Transverse colon (tissue), 4 donors: ENCODE measurements at regions not wholly inside any gene's neighbourhood (a gene's known extent, or its start where the extent isn't known, plus 50 kb on each side); places are given as distances from the start of the nearest gene placed in this dataset.

Experiments used
- DNase-seq: peaks from one replicate; pipeline ENCODE4 v3.0.0-alpha.2; 2019
- H3K27ac ChIP-seq, 4 donors: fragments of 200-600 bp; sonication (generic); 2 replicates each; pipeline ENCODE4 v1.5.1; 2016 to 2018; ENCODE audit warnings: inconsistent platforms in 4 of 4
- H3K27me3 ChIP-seq: fragments of 200-600 bp; sonication (generic); 2 replicates; pipeline ENCODE4 v1.5.1; 2017; ENCODE audit warnings: inconsistent platforms
- H3K36me3 ChIP-seq, 4 donors: fragments of 200-600 bp; sonication (generic); 2 replicates each; pipeline ENCODE4 v1.5.1; 2017 to 2019; ENCODE audit warnings: inconsistent platforms in 4 of 4
- H3K4me1 ChIP-seq, 4 donors: fragments of 200-600 bp; sonication (generic); 2 replicates each; pipeline ENCODE4 v1.5.1; 2017 to 2020; ENCODE audit warnings: inconsistent platforms in 4 of 4
- H3K4me3 ChIP-seq, 4 donors: fragments of 200-600 bp; sonication (generic); 1 replicate in 1 of 4; 2 replicates in 3 of 4; pipeline versions ENCODE4 v1.5.1 to v1.6.1; 2017 to 2019; ENCODE audit warnings: inconsistent platforms in 4 of 4
- H3K9me3 ChIP-seq, 2 donors: fragments of 200-600 bp; sonication (generic); 2 replicates each; pipeline ENCODE4 v1.5.1; 2017 to 2019; ENCODE audit warnings: inconsistent platforms in 2 of 2
- EP300 ChIP-seq: sonication (generic); formaldehyde crosslinking; IDR thresholded peaks from one replicate; pipeline ENCODE4 v1.6.1; 2017; ENCODE audit warnings: antibody characterized with exemption, low read depth
- POLR2A ChIP-seq: fragments of 450-650 bp; IDR thresholded peaks from one replicate; pipeline ENCODE4 v1.6.1; 2016; ENCODE audit warnings: antibody characterized with exemption, mild to moderate bottlenecking, moderate library complexity
- POLR2AphosphoS5 ChIP-seq, 3 donors: sonication (generic); formaldehyde crosslinking; IDR thresholded peaks; one replicate each; pipeline ENCODE4 v1.6.1; 2016; ENCODE audit warnings: antibody characterized with exemption in 3 of 3
- WGBS, 2 donors: methylation state at CpG; one replicate each; pipeline ENCODE4 v1.1.5; 2018; ENCODE audit warnings: low coverage in 1 of 2; 5-methylcytosine and 5-hydroxymethylcytosine counted together
- in situ Hi-C, 4 donors: fragments of 200-750 bp; cut with MboI; loops; one replicate each; pipeline versions ENCODE4 v1.15.0 to v1.15.1; 2017; ENCODE audit warnings: low sequenced_read_pairs in 3 of 4, low pct_ligation_motif_present in 1 of 4, low pct_unique_long_range_greater_than_20kb in 1 of 4
- intact Hi-C: fragments of 100-400 bp; cut with DNase I; formaldehyde crosslinking; loops from one replicate; pipeline ENCODE4 v1.15.1; 2023; ENCODE audit warnings: low total_unique reads
- TF ChIP-seq, protein P1 (sequence below), 5 experiments: fragments of 200-600 bp in 3 of 5; fragments of 450-650 bp in 2 of 5; sonication (generic) in 3 of 5; IDR thresholded peaks; 1 replicate in 2 of 5; 2 replicates in 3 of 5; pipeline ENCODE4 v1.5.1; 2016 to 2017; ENCODE audit warnings: antibody characterized with exemption in 5 of 5, inconsistent platforms in 3 of 5, mild to moderate bottlenecking in 2 of 5, moderate library complexity in 1 of 5

DNA sequence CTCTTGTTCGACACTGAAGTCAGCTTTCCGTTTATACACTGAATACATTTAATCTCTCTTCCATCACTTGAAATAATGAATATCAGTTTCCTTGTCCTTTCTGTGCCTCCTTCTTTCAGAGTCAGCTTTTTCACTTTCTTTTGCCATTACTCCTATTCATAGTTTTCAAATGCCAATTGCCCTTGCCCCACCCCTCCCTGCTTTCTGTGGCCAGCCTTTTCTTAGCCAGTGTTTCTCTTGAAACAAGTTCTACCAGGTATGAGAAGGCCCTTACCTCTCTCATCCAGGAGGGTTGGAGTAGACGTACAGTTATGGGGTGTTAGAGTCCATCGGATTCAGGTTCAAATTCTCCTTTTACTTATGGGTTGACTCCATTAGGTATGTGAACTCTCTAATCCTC, 574.7 kb upstream of the SEMA6A start:
- Histone ChIP-seq H3K36me3 (no peaks in the 10 kb centered on the region), H3K27me3 (no peaks in the 10 kb centered on the region), H3K4me1 (no peaks in the 10 kb centered on the region), H3K27ac (no peak overlapping the region), H3K4me3 (no peak overlapping the region), H3K9me3 (no peaks in the 10 kb centered on the region)
- intact Hi-C loops: no loop called here
- WGBS, 2 donors: 94 to 97% methylated on average over 4 of the region's 4 CpGs
- TF ChIP-seq POLR2AphosphoS5 (IDR thresholded peaks at IDR 0.05) (no peak), EP300 (no peak), POLR2A (no peak)
- TF ChIP-seq, protein P1, sequence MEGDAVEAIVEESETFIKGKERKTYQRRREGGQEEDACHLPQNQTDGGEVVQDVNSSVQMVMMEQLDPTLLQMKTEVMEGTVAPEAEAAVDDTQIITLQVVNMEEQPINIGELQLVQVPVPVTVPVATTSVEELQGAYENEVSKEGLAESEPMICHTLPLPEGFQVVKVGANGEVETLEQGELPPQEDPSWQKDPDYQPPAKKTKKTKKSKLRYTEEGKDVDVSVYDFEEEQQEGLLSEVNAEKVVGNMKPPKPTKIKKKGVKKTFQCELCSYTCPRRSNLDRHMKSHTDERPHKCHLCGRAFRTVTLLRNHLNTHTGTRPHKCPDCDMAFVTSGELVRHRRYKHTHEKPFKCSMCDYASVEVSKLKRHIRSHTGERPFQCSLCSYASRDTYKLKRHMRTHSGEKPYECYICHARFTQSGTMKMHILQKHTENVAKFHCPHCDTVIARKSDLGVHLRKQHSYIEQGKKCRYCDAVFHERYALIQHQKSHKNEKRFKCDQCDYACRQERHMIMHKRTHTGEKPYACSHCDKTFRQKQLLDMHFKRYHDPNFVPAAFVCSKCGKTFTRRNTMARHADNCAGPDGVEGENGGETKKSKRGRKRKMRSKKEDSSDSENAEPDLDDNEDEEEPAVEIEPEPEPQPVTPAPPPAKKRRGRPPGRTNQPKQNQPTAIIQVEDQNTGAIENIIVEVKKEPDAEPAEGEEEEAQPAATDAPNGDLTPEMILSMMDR (IDR thresholded peaks at IDR 0.05): no peak
- in situ Hi-C loops: no loop called here
- DNase-seq: no peak

DNA sequence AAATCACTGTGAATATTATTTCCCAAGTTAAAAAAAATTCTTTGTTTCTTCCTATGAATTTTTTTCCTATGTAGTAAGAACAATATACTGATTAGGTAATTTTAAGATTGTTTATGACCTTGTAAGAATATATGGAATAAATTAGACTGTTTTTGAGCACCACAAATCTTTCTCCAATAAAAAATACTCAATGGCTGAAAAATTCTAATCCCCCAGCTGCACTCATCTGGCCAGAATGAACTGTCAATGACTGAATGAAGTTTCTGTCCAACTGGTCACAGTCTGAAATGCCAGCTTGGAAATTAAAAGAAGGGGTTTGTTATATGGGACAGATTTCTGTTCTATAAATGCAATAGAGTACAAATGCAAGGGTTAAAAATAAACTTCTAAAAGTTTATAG, 569.5 kb upstream of the SEMA6A start:
- no peak overlapping the region for H3K27ac ChIP-seq
- H3K27me3 ChIP-seq: no peaks in the 10 kb centered on the region
- DNase-seq: no peak
- H3K36me3 ChIP-seq: no peaks in the 10 kb centered on the region
- intact Hi-C loops (loop anchor here (5.0 kb wide), 1 partner anchor 897 kb away; no protein-coding TSS in a partner anchor), in situ Hi-C loops (no loop called here)
- no peak overlapping the region for H3K4me3 ChIP-seq
- no peaks in the 10 kb centered on the region for H3K9me3 ChIP-seq
- no peaks in the 10 kb centered on the region for H3K4me1 ChIP-seq
- TF ChIP-seq POLR2AphosphoS5 (IDR thresholded peaks at IDR 0.05): no peak
- TF ChIP-seq EP300: no peak
- TF ChIP-seq, protein P1 (IDR thresholded peaks at IDR 0.05): no peak
- TF ChIP-seq POLR2A: no peak

DNA sequence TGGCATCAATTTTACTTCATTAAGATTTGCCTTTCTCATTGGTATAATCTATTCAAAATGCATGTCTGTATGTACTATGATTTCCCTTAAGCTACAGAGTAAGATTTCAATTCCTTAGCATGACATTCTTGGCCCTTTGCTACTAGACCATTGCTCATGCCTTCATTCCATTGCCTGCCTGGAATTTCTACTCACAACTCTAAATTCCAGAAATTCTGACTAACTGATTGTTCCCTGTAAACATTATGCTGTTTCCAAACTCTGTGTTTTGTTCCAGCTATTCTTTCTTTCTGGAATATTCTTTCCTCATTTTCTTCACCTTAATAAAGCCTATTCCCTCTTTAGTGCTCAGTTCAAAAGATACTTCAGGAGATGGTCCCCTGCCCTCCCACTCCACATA, 568.8 kb upstream of the SEMA6A start:
- TF ChIP-seq EP300 (no peak), POLR2A (no peak), POLR2AphosphoS5 (IDR thresholded peaks at IDR 0.05) (no peak)
- TF ChIP-seq, protein P1 (IDR thresholded peaks at IDR 0.05): no peak
- Histone ChIP-seq H3K27me3 (no peaks in the 10 kb centered on the region), H3K9me3 (no peaks in the 10 kb centered on the region), H3K4me3 (no peak overlapping the region), H3K4me1 (no peaks in the 10 kb centered on the region), H3K27ac (no peak overlapping the region), H3K36me3 (no peaks in the 10 kb centered on the region)
- intact Hi-C loops: loop anchor here (5.0 kb wide), 1 partner anchor 896 kb away; no protein-coding TSS in a partner anchor
- in situ Hi-C loops: no loop called here
- DNase-seq: no peak

DNA sequence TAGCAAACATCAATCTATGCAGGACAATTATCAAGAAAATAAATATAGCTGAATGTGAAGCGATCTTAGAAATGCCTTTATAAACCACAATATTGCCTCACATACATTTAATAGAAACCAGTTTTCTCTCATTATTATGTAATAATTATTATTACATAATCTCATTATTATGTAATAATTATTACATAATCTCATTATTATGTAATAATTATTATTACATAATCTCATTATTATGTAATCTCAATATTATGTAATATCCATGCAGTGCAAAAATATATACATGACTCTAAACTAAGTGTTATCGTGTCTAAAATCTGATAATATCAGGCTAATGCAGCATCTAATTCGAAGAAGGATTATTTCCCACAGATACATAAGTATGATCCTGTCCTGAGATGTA, 563.9 kb upstream of the SEMA6A start:
- Histone ChIP-seq H3K27me3 (no peaks in the 10 kb centered on the region), H3K36me3 (no peaks in the 10 kb centered on the region), H3K9me3 (no peaks in the 10 kb centered on the region), H3K4me3 (no peak overlapping the region), H3K27ac (no peak overlapping the region), H3K4me1 (no peaks in the 10 kb centered on the region)
- TF ChIP-seq POLR2AphosphoS5 (IDR thresholded peaks at IDR 0.05) (no peak), POLR2A (no peak), EP300 (no peak)
- TF ChIP-seq, protein P1 (IDR thresholded peaks at IDR 0.05): no peak
- WGBS, 2 donors: 89 to 90% methylated on average over 3 of the region's 3 CpGs
- intact Hi-C loops: no loop called here
- DNase-seq: no peak
- in situ Hi-C loops: no loop called here
